Esophagus muscularis mucosa (tissue), 4 donors: ENCODE measurements at regions not wholly inside any gene's neighbourhood (a gene's known extent, or its start where the extent isn't known, plus 50 kb on each side); places are given as distances from the start of the nearest gene placed in this dataset.

Source experiments
- CTCF ChIP-seq, 3 experiments: fragments of 200-600 bp in 2 of 3; fragments of 450-650 bp in 1 of 3; sonication (generic) in 2 of 3; IDR thresholded peaks; one replicate each; pipeline ENCODE4 v1.5.1; 2017 to 2019; ENCODE audit warnings: antibody characterized with exemption in 3 of 3, mild to moderate bottlenecking in 2 of 3, moderate library complexity in 1 of 3
- EP300 ChIP-seq: sonication (generic); formaldehyde crosslinking; IDR thresholded peaks from one replicate; pipeline ENCODE4 v1.6.1; 2017; ENCODE audit warnings: antibody characterized with exemption
- POLR2A ChIP-seq: fragments of 450-650 bp; IDR thresholded peaks from one replicate; pipeline ENCODE4 v1.6.1; 2017; ENCODE audit warnings: antibody characterized with exemption, moderate library complexity, mild to moderate bottlenecking, low read depth
- POLR2AphosphoS5 ChIP-seq, 2 donors: sonication (generic); formaldehyde crosslinking; IDR thresholded peaks; one replicate each; pipeline ENCODE4 v1.6.1; 2017; ENCODE audit warnings: antibody characterized with exemption in 2 of 2

- TF ChIP-seq EP300 (no peak), CTCF (IDR thresholded peaks at IDR 0.05) (no peak), POLR2AphosphoS5 (IDR thresholded peaks at IDR 0.05) (no peak), POLR2A (no peak)
Observed at GRCh38 chr16:55384288-55385247, 60.6 kb downstream of the IRX6 start.
